Colonic mucosa (tissue), 4 donors: ENCODE measurements at regions not wholly inside any gene's neighbourhood (a gene's known extent, or its start where the extent isn't known, plus 50 kb on each side); places are given as distances from the start of the nearest gene placed in this dataset.
"Not testable (repeated sequence)": the region's sequence is repeated elsewhere in the genome, so short reads cannot be mapped to it uniquely, and the experiment has no call there.

Experiments
- DNase-seq: peaks from one replicate; pipeline ENCODE4 v3.0.0-alpha.2; 2020
- H3K27ac ChIP-seq: fragments of 200-600 bp; one replicate; pipeline ENCODE4 v1.8.0; 2021
- H3K27me3 ChIP-seq: fragments of 200-600 bp; one replicate; pipeline ENCODE4 v1.8.0; 2021
- H3K36me3 ChIP-seq: fragments of 200-600 bp; one replicate; pipeline ENCODE4 v1.8.0; 2021
- H3K4me1 ChIP-seq: fragments of 200-600 bp; one replicate; pipeline ENCODE4 v1.8.0; 2021; ENCODE audit warnings: mild to moderate bottlenecking
- H3K4me3 ChIP-seq: fragments of 200-600 bp; one replicate; pipeline ENCODE4 v1.8.0; 2021
- H3K9ac ChIP-seq, 2 donors: one replicate each; pipeline ENCODE4 v1.7.0; 2013; ENCODE audit warnings: control low read depth in 2 of 2, low read depth in 2 of 2, low read length in 2 of 2
- H3K9me3 ChIP-seq: fragments of 200-600 bp; one replicate; pipeline ENCODE4 v1.8.0; 2021
- intact Hi-C: fragments of 100-400 bp; cut with DNase I; formaldehyde crosslinking; loops from one replicate; pipeline ENCODE4 v1.14.1; 2022
- TF ChIP-seq, protein P1 (sequence below): fragments of 200-600 bp; IDR thresholded peaks from one replicate; pipeline ENCODE4 v1.8.0; 2022; ENCODE audit warnings: antibody characterized with exemption, mild to moderate bottlenecking
- donor health status: healthy.
- donor health status: DM: no; HTN: no; CAD: no.
- donor health status: DM: no; HTN: no; CAD: no.

DNA sequence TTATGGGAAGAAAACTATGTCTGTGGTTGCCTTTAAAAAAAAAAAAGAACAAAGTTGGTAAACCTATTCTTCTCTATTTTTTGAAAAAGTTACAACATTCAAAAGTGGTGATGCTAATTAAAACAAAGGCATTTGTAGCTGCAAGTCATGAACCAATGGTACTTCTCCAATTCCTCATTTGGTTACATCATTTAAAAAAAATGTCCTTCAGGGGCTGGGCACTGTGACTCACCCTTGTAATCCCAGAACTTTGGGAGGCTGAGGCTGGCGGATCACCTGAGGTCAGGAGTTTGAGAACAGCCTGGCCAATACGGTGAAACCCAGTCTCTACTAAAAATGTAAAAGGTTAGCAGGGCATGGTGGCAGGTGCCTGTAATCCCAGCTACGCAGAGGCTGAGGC is 574.6 kb downstream of the VGLL3 start:
- Histone ChIP-seq H3K36me3 (no peaks in the 10 kb centered on the region), H3K4me3 (no peak overlapping the region), H3K27me3 (no peaks in the 10 kb centered on the region), H3K9me3 (no peaks in the 10 kb centered on the region), H3K9ac (no peak overlapping the region), H3K27ac (no peak overlapping the region), H3K4me1 (no peaks in the 10 kb centered on the region)
- TF ChIP-seq, protein P1, sequence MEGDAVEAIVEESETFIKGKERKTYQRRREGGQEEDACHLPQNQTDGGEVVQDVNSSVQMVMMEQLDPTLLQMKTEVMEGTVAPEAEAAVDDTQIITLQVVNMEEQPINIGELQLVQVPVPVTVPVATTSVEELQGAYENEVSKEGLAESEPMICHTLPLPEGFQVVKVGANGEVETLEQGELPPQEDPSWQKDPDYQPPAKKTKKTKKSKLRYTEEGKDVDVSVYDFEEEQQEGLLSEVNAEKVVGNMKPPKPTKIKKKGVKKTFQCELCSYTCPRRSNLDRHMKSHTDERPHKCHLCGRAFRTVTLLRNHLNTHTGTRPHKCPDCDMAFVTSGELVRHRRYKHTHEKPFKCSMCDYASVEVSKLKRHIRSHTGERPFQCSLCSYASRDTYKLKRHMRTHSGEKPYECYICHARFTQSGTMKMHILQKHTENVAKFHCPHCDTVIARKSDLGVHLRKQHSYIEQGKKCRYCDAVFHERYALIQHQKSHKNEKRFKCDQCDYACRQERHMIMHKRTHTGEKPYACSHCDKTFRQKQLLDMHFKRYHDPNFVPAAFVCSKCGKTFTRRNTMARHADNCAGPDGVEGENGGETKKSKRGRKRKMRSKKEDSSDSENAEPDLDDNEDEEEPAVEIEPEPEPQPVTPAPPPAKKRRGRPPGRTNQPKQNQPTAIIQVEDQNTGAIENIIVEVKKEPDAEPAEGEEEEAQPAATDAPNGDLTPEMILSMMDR: no peak
- DNase-seq: no peak
- intact Hi-C loops: no loop called here

GRCh38 chr3:86413645-86414044 is 577.3 kb downstream of the VGLL3 start:
- DNase-seq: no peak
- Histone ChIP-seq H3K4me3 (no peak overlapping the region), H3K9me3 (no peaks in the 10 kb centered on the region), H3K36me3 (no peaks in the 10 kb centered on the region), H3K4me1 (no peaks in the 10 kb centered on the region), H3K27me3 (no peaks in the 10 kb centered on the region), H3K9ac (no peak overlapping the region), H3K27ac (no peak overlapping the region)
- TF ChIP-seq, protein P1: no peak
- intact Hi-C loops: no loop called here

GRCh38 chr3:86410587-86410986 is 580.4 kb downstream of the VGLL3 start:
- Histone ChIP-seq H3K9me3 (no peaks in the 10 kb centered on the region), H3K36me3 (no peaks in the 10 kb centered on the region), H3K4me3 (no peak overlapping the region), H3K27ac (no peak overlapping the region), H3K27me3 (no peaks in the 10 kb centered on the region), H3K9ac (no peak overlapping the region), H3K4me1 (no peaks in the 10 kb centered on the region)
- no peak for DNase-seq
- intact Hi-C loops: no loop called here
- TF ChIP-seq, protein P1: no peak

GRCh38 chr3:86389759-86390158 is 601.2 kb downstream of the VGLL3 start:
- intact Hi-C loops, H3K4me3 ChIP-seq, H3K9me3 ChIP-seq, H3K4me1 ChIP-seq, H3K27ac ChIP-seq, H3K9ac ChIP-seq, H3K27me3 ChIP-seq, H3K36me3 ChIP-seq, DNase-seq: not testable (repeated sequence)

- intact Hi-C loops: no loop called here
Measured at GRCh38 chr3:86388820-86389219, 602.1 kb downstream of the VGLL3 start.

GRCh38 chr3:86382556-86382955 is 608.4 kb downstream of the VGLL3 start:
- no peak overlapping the region for H3K27ac ChIP-seq
- no peaks in the 10 kb centered on the region for H3K9me3 ChIP-seq
- TF ChIP-seq, protein P1: no peak
- intact Hi-C loops: no loop called here
- no peaks in the 10 kb centered on the region for H3K4me1 ChIP-seq
- H3K27me3 ChIP-seq: no peaks in the 10 kb centered on the region
- H3K9ac ChIP-seq: no peak overlapping the region
- no peak for DNase-seq
- H3K36me3 ChIP-seq: no peaks in the 10 kb centered on the region
- H3K4me3 ChIP-seq: no peak overlapping the region

More at GRCh38 chr3:86388820-86389219, 602.1 kb downstream of the VGLL3 start:
- DNase-seq: no peak
- Histone ChIP-seq H3K4me1 (no peaks in the 10 kb centered on the region), H3K27ac (no peak overlapping the region), H3K36me3 (no peaks in the 10 kb centered on the region), H3K9ac (no peak overlapping the region), H3K4me3 (no peak overlapping the region), H3K27me3 (no peaks in the 10 kb centered on the region), H3K9me3 (no peaks in the 10 kb centered on the region)
- TF ChIP-seq, protein P1: no peak
